ENCODE measurements at regions not wholly inside any gene's neighbourhood (a gene's known extent, or its start where the extent isn't known, plus 50 kb on each side); places are given as distances from the start of the nearest gene placed in this dataset.

DNA sequence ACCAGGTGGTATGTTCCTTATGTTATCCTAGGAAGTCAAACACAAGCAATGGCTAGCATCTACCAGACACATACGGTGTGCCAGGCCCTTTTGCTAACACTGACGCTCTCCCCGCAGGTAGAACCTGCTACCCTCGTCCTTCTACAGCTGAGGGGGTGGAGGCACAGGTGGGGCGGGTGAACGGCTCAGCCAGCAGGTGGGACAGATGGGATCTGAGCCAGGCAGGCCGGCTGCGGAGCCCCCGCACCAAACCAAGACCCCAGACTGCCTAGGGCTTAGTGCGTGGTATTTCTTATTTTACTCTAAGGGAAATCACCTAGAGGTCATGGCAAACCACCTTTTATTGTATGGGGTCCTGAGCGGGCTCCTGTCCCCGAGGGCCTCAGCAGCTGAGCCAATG is 53.9 kb upstream of the PCSK6 start:
- TF ChIP-seq, protein P1, sequence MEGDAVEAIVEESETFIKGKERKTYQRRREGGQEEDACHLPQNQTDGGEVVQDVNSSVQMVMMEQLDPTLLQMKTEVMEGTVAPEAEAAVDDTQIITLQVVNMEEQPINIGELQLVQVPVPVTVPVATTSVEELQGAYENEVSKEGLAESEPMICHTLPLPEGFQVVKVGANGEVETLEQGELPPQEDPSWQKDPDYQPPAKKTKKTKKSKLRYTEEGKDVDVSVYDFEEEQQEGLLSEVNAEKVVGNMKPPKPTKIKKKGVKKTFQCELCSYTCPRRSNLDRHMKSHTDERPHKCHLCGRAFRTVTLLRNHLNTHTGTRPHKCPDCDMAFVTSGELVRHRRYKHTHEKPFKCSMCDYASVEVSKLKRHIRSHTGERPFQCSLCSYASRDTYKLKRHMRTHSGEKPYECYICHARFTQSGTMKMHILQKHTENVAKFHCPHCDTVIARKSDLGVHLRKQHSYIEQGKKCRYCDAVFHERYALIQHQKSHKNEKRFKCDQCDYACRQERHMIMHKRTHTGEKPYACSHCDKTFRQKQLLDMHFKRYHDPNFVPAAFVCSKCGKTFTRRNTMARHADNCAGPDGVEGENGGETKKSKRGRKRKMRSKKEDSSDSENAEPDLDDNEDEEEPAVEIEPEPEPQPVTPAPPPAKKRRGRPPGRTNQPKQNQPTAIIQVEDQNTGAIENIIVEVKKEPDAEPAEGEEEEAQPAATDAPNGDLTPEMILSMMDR (IDR thresholded peaks at IDR 0.05), result no peak
- Histone ChIP-seq H3K27ac (no peak overlapping the region), H3K4me3 (ENCODE audit: low read depth in 1 of 2, low read length in 1 of 2) (no peak overlapping the region), H3K9me3 (no peaks in the 10 kb centered on the region), H3K27me3 (peaks cover 23% of the 10 kb centered on the region), H3K4me1 (ENCODE audit: control insufficient read depth in 1 of 2, insufficient read depth in 1 of 2, low read depth in 1 of 2, low read length in 1 of 2) (no peaks in the 10 kb centered on the region), H3K36me3 (no peaks in the 10 kb centered on the region)

DNA sequence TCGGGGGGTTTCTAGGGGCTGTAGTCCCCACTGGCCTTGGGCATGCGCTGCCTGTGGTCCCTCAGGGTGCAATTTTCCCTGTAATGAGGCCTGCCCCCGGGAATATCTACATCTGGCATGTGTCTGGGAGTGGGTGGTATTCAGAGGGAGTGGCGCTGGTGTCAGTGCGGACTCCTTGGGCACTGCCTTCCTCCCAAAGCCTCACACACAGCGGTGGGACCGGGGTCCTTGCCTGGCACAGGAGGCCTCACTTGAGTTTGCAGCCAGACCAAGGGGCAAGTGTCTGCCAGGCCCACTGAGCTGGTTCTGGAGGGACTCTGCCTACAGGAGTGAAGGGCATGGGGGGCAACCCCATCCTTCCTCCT is 53.5 kb upstream of the PCSK6 start:
- Histone ChIP-seq H3K4me3 (ENCODE audit: low read depth in 1 of 2, low read length in 1 of 2) (no peak overlapping the region), H3K27ac (no peak overlapping the region), H3K4me1 (ENCODE audit: control insufficient read depth in 1 of 2, insufficient read depth in 1 of 2, low read depth in 1 of 2, low read length in 1 of 2) (no peaks in the 10 kb centered on the region), H3K27me3 (peaks cover 19% of the 10 kb centered on the region), H3K36me3 (no peaks in the 10 kb centered on the region), H3K9me3 (no peaks in the 10 kb centered on the region)
- TF ChIP-seq, protein P1 (IDR thresholded peaks at IDR 0.05), result no peak

DNA sequence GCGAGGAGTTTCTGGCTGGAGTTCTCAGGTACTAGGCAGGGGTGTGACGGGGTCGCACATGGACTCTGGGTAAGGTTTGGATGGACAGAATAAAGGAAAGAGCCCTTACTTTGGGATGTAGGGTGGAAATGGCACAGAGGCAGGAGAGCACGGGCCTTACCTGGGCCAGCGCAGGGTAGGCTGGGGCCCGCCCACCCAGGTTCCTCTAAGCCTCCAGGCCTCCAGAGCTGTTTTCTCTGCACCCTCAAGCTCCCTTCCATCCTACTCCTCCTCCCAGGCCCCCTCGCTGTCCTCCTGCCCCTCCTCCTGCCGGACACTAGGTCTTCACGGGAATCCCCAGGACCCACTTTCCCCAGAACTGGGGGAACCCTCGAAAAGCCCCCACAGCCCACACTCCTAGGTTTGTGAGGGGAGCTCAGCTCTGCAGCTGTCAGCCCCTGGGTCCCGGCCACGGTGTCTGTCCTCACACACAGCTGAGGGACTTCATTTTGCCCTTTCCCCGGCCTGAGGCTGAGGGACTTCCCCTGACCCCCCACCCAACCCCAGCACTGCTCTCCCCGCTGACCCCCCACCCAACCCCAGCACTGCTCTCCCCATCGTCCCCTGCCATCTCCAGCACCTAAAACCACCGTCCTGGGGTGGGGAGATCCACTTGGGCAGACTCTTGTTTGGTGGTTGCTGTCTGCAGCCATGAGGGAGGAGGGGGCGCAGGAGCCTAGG is 53.0 kb upstream of the PCSK6 start:
- H3K27me3 ChIP-seq, result peaks cover 16% of the 10 kb centered on the region
- no peaks in the 10 kb centered on the region for H3K4me1 ChIP-seq (ENCODE audit: control insufficient read depth in 1 of 2, insufficient read depth in 1 of 2, low read depth in 1 of 2, low read length in 1 of 2)
- no peaks in the 10 kb centered on the region for H3K9me3 ChIP-seq
- no peak overlapping the region for H3K4me3 ChIP-seq (ENCODE audit: low read depth in 1 of 2, low read length in 1 of 2)
- no peaks in the 10 kb centered on the region for H3K36me3 ChIP-seq
- H3K27ac ChIP-seq, result no peak overlapping the region
- TF ChIP-seq, protein P1 (IDR thresholded peaks at IDR 0.05), result no peak

DNA sequence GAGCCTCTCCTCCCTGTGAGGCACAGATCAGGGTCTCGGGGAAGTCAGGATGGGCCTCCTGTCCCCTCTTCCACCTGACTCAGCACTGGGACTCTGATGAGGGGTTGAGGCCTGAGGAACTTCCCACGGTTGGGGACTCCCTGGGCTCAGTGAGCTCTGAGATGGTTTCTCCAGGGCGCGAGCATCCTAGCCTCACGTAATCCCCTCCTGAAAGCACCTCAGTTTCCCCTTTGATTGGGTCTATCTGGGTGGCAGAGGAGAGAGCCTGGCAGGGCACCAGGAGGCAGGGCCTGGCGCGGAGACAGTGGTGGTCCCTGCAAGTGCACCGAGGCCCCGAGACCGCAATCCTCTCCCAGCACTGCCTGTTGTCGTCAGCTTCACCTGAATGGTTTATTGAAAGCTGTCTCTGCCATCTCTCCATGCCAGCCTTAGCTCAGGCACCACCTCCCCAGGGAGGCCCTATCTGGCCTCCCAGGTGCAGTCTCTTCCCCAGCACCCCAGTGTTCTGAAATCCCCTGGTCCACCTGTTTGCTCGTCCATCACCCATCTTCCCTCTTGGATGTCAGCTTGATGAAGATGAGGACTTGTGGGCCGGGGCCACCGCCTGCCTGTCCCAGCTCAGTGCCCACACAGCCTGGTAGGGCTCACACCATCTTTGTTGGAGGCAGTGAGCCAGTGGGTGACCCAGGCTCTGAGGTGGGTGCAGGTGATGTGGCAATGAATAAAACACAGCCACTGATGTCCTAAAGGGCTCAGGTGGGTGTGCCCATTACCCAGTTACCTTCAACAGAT is 52.2 kb upstream of the PCSK6 start:
- TF ChIP-seq, protein P1 (IDR thresholded peaks at IDR 0.05), result no peak
- Histone ChIP-seq H3K36me3 (no peaks in the 10 kb centered on the region), H3K27me3 (peaks cover 13% of the 10 kb centered on the region), H3K27ac (no peak overlapping the region), H3K4me1 (ENCODE audit: control insufficient read depth in 1 of 2, insufficient read depth in 1 of 2, low read depth in 1 of 2, low read length in 1 of 2) (no peaks in the 10 kb centered on the region), H3K9me3 (no peaks in the 10 kb centered on the region), H3K4me3 (ENCODE audit: low read depth in 1 of 2, low read length in 1 of 2) (no peak overlapping the region)

DNA sequence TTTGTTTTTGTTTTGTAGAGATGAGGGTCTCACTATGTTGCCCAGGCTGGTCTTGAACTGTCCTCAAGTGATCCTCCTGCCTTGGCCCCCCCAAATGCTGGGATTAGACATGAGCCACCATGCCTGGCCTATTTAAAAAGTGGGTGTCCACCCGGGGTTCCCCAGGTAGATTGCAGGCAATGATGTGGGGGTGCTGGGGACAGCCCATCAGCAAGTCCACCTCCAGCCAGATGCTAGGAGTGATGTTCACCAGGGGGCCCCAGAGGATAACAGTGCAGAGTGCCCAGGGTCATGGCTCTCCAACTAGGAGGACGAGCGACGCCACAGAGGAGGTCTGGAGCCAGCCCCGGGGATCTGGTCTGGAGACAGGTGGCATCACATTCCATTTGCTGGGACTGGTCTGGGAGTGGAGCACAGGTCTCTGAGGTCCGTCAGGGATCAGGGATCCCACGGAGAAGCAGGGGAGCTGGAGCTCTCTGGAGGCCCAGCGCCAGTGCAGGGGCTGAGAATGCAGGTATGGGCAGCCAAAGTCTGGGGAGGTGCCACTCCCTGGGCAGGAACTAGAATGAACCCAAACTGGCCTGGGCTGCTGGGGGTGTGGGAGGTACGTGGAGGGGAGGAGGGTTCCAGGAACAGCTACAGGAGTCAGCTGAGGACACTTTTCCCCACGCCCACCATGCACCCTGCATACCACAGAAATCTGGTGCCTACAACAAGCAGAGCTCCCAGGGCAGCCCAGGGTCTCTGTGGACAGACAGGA is 51.2 kb upstream of the PCSK6 start:
- H3K4me3 ChIP-seq (ENCODE audit: low read depth in 1 of 2, low read length in 1 of 2), result no peak overlapping the region
- H3K27ac ChIP-seq, result no peak overlapping the region
- H3K36me3 ChIP-seq, result no peaks in the 10 kb centered on the region
- H3K27me3 ChIP-seq, result peaks cover 7% of the 10 kb centered on the region
- TF ChIP-seq, protein P1 (IDR thresholded peaks at IDR 0.05), result no peak
- H3K9me3 ChIP-seq, result no peaks in the 10 kb centered on the region
- no peaks in the 10 kb centered on the region for H3K4me1 ChIP-seq (ENCODE audit: control insufficient read depth in 1 of 2, insufficient read depth in 1 of 2, low read depth in 1 of 2, low read length in 1 of 2)

Measured in neutrophil (primary cell).